ENCODE measurements at regions not wholly inside any gene's neighbourhood (a gene's known extent, or its start where the extent isn't known, plus 50 kb on each side); places are given as distances from the start of the nearest gene placed in this dataset.

DNA sequence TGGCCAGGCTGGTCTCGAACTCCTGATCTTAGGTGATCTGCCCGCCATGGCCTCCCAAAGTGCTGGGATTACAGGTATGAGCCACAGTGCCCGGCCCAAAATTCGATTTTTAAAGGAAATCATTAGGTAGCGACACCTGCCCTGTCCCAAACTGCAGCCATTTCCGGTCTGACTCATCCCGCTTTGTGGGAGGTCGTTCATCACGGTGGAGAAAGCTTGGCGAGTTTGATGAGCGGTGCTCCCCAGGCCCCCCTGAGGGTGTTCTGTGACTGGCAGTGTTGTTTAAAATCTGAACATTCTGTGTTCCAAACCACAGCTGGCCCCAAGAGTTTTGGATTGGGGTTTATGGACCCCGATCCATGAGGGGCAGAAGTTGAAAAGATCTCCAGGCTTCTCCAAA, 53.0 kb upstream of the GLI2 start:
- H3K27me3 ChIP-seq (ENCODE audit: insufficient read depth, low read length): no peaks in the 10 kb centered on the region
- Mint-ChIP-seq H3K27ac (no peak overlapping the region), H3K4me3 (no peak overlapping the region), H3K4me1 (peaks cover 2 to 3% of the 10 kb centered on the region in 2 experiments; a peak in 1 of 4 replicates), H3K27me3 (ENCODE audit: low read depth) (peaks cover 67% of the 10 kb centered on the region), H3K9me3 (no peaks in the 10 kb centered on the region; a peak in 2 of 5 replicates), H3K36me3 (ENCODE audit: insufficient read depth in 1 of 3, low read depth in 3 of 3) (no peaks in the 10 kb centered on the region)
- no CpG with 5 or more reads among the region's 12 CpGs for WGBS (ENCODE audit: extremely low coverage, insufficient read length, low lambda C conversion rate)
- no peak overlapping the region for H3K4ac ChIP-seq (ENCODE audit: low read depth, low read length)
- no peak overlapping the region for H3K56ac ChIP-seq (ENCODE audit: insufficient read length, low read depth, low read length)
- no peak overlapping the region for H3K18ac ChIP-seq (ENCODE audit: insufficient read length, low read depth, low read length)
- DNase-seq: no peak
- no peak overlapping the region for H3K23ac ChIP-seq (ENCODE audit: insufficient read length, low read depth, low read length)
- no peaks in the 10 kb centered on the region for H3K4me1 ChIP-seq (ENCODE audit: insufficient read depth, low read length)
- TF ChIP-seq, protein P1, sequence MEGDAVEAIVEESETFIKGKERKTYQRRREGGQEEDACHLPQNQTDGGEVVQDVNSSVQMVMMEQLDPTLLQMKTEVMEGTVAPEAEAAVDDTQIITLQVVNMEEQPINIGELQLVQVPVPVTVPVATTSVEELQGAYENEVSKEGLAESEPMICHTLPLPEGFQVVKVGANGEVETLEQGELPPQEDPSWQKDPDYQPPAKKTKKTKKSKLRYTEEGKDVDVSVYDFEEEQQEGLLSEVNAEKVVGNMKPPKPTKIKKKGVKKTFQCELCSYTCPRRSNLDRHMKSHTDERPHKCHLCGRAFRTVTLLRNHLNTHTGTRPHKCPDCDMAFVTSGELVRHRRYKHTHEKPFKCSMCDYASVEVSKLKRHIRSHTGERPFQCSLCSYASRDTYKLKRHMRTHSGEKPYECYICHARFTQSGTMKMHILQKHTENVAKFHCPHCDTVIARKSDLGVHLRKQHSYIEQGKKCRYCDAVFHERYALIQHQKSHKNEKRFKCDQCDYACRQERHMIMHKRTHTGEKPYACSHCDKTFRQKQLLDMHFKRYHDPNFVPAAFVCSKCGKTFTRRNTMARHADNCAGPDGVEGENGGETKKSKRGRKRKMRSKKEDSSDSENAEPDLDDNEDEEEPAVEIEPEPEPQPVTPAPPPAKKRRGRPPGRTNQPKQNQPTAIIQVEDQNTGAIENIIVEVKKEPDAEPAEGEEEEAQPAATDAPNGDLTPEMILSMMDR (conservative IDR thresholded peaks at IDR 0.05): no peak
- H4K20me1 ChIP-seq (ENCODE audit: control insufficient read depth, insufficient read depth, insufficient read length): no peaks in the 10 kb centered on the region
- no peak overlapping the region for H2BK20ac ChIP-seq (ENCODE audit: low read depth, low read length, poor library complexity, severe bottlenecking)
- H3K9ac ChIP-seq (ENCODE audit: extremely low read depth, insufficient read length, low read length): no peak overlapping the region
- no peaks in the 10 kb centered on the region for H3K79me1 ChIP-seq (ENCODE audit: insufficient read depth, low read depth, low read length, poor library complexity, severe bottlenecking)
- H4K5ac ChIP-seq (ENCODE audit: insufficient read length, low read depth, low read length): no peak overlapping the region
- no peak overlapping the region for H2BK12ac ChIP-seq (ENCODE audit: insufficient read length, low read depth, low read length)
- H2BK15ac ChIP-seq (ENCODE audit: low read depth, low read length): no peak overlapping the region
- no peaks in the 10 kb centered on the region for H3K9me3 ChIP-seq (ENCODE audit: control insufficient read depth, low read depth, low read length)
- no peak overlapping the region for H3K14ac ChIP-seq (ENCODE audit: insufficient read depth, low read length)
- no peak overlapping the region for H4K91ac ChIP-seq (ENCODE audit: insufficient read length, low read depth, low read length)
- no peak overlapping the region for H3K4me2 ChIP-seq (ENCODE audit: insufficient read depth, insufficient read length, low read length)
- no peak overlapping the region for H3K27ac ChIP-seq (ENCODE audit: insufficient read length, low read depth, low read length)
- no peak overlapping the region for H2BK120ac ChIP-seq (ENCODE audit: low read depth, low read length, poor library complexity, severe bottlenecking)
- H2BK5ac ChIP-seq (ENCODE audit: insufficient read length, low read length): no peak overlapping the region
- H2AK5ac ChIP-seq (ENCODE audit: insufficient read length, low read length): no peak overlapping the region
- H2AFZ ChIP-seq (ENCODE audit: low read length): no peak overlapping the region
- no peak overlapping the region for H4K8ac ChIP-seq (replicated peaks; ENCODE audit: insufficient read length, low read depth, low read length)
- H3K79me2 ChIP-seq (ENCODE audit: insufficient read depth, low read length): no peaks in the 10 kb centered on the region
- H3T11ph ChIP-seq (ENCODE audit: low read length): no peak overlapping the region
- no peaks in the 10 kb centered on the region for H3K23me2 ChIP-seq (ENCODE audit: insufficient read length, low read depth, low read length, poor library complexity, severe bottlenecking)

Measured in H9 (cell line).